ENCODE measurements at regions not wholly inside any gene's neighbourhood (a gene's known extent, or its start where the extent isn't known, plus 50 kb on each side); places are given as distances from the start of the nearest gene placed in this dataset.

DNA sequence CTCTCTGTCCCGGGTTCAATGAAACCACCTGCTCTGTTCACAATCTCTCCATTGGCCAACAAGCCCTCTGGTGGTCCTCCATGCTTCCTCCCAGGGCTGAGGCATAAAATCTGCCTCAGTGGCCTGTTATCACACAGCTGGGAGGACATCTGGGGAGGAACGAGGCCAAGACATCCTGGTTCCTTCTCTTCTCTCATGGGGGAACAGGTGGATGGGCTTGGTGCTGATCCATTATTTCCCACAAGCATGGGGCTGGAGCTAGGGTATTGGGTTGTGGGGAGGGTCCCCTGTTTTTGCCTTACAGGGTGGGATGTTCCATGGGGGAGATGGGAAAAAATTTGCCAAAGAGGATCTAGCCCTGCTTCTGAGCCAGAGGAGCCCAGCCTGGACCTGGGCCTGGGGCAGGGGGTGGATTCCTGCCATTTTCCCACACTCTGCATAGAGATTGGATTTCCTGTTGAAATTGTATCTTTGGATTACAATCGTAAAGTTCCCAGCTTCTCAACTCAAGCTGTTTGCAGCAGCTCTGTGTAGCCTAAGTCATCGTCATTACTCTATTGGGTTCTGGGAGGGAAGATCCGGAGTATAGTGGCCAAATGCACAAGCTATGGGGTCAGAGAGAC lies 124.7 kb downstream of the NAV1 start:
- ChIA-PET CTCF (no interaction called here), POLR2A (no interaction called here)
- in situ Hi-C loops (cut with HindIII; ENCODE audit: low pct_unique_long_range_greater_than_20kb, low sequenced_read_pairs) (no loop called here), intact Hi-C loops (cut with micrococcal nuclease; ENCODE audit: unreplicated experiment) (no loop called here)
- Histone ChIP-seq H3K36me3 (ENCODE audit: control insufficient read depth, insufficient read depth, low read length) (no peaks in the 10 kb centered on the region), H3K27ac (ENCODE audit: low read length) (no peak overlapping the region), H3K4me1 (ENCODE audit: control insufficient read depth, insufficient read depth, low read length) (no peaks in the 10 kb centered on the region), H3K9me3 (ENCODE audit: control insufficient read depth, insufficient read depth, low read depth, low read length) (no peaks in the 10 kb centered on the region), H3K4me3 (ENCODE audit: low read depth in 2 of 2, low read length in 2 of 2) (no peak overlapping the region), H3K27me3 (ENCODE audit: control insufficient read depth, insufficient read depth, low read length) (no peaks in the 10 kb centered on the region)
- TF ChIP-seq, protein P1, sequence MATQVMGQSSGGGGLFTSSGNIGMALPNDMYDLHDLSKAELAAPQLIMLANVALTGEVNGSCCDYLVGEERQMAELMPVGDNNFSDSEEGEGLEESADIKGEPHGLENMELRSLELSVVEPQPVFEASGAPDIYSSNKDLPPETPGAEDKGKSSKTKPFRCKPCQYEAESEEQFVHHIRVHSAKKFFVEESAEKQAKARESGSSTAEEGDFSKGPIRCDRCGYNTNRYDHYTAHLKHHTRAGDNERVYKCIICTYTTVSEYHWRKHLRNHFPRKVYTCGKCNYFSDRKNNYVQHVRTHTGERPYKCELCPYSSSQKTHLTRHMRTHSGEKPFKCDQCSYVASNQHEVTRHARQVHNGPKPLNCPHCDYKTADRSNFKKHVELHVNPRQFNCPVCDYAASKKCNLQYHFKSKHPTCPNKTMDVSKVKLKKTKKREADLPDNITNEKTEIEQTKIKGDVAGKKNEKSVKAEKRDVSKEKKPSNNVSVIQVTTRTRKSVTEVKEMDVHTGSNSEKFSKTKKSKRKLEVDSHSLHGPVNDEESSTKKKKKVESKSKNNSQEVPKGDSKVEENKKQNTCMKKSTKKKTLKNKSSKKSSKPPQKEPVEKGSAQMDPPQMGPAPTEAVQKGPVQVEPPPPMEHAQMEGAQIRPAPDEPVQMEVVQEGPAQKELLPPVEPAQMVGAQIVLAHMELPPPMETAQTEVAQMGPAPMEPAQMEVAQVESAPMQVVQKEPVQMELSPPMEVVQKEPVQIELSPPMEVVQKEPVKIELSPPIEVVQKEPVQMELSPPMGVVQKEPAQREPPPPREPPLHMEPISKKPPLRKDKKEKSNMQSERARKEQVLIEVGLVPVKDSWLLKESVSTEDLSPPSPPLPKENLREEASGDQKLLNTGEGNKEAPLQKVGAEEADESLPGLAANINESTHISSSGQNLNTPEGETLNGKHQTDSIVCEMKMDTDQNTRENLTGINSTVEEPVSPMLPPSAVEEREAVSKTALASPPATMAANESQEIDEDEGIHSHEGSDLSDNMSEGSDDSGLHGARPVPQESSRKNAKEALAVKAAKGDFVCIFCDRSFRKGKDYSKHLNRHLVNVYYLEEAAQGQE (IDR thresholded peaks at IDR 0.05; ENCODE audit: insufficient read depth in 1 of 2, low read depth in 2 of 2, low read length in 1 of 2), result no peak
- TF ChIP-seq TCF7L2 (IDR thresholded peaks at IDR 0.05; ENCODE audit: low read depth, low read length), result no peak
- TF ChIP-seq, protein P2, sequence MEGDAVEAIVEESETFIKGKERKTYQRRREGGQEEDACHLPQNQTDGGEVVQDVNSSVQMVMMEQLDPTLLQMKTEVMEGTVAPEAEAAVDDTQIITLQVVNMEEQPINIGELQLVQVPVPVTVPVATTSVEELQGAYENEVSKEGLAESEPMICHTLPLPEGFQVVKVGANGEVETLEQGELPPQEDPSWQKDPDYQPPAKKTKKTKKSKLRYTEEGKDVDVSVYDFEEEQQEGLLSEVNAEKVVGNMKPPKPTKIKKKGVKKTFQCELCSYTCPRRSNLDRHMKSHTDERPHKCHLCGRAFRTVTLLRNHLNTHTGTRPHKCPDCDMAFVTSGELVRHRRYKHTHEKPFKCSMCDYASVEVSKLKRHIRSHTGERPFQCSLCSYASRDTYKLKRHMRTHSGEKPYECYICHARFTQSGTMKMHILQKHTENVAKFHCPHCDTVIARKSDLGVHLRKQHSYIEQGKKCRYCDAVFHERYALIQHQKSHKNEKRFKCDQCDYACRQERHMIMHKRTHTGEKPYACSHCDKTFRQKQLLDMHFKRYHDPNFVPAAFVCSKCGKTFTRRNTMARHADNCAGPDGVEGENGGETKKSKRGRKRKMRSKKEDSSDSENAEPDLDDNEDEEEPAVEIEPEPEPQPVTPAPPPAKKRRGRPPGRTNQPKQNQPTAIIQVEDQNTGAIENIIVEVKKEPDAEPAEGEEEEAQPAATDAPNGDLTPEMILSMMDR (IDR thresholded peaks at IDR 0.05), result no peak
- no peak for TF ChIP-seq POLR2AphosphoS5 (IDR thresholded peaks at IDR 0.05; ENCODE audit: low read depth, low read length)
- no peak for TF ChIP-seq SIN3A (IDR thresholded peaks at IDR 0.05; ENCODE audit: borderline replicate concordance, insufficient read depth, low read depth, low read length)
- no TSS peak for BruUV-seq (replicated peaks)
- DNase-seq (ENCODE audit: low read depth, low spot score) (no peak), ATAC-seq (no peak)

DNA sequence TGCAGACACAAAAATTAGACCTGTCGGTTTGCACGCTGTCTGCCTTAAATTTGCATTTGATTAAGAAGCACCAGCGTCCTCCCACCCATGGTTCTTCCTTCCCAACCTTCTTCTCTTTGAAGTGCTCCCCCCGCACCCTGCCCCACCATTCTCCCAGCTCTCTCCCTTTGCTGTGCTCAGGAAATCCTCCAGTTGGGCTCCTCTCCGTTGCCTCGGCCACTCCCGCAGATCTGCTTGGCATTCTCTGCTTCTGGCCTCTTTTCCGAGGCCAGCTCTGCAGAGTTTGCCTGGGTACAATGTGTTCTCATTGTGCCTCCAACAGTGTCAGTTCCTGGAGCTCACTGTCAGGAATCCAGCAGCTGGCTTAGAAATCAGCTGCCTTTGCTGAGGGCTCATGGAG lies 126.1 kb downstream of the NAV1 start:
- no peaks in the 10 kb centered on the region for H3K36me3 ChIP-seq (ENCODE audit: control insufficient read depth, insufficient read depth, low read length)
- BruUV-seq (replicated peaks), result no TSS peak
- no peak overlapping the region for H3K27ac ChIP-seq (ENCODE audit: low read length)
- POLR2A ChIA-PET, result interaction anchor here (0.7 kb wide), 1 partner anchor 12 kb away, joined by 6 read pairs; no protein-coding TSS in a partner anchor
- CTCF ChIA-PET, result no interaction called here
- in situ Hi-C loops (cut with HindIII; ENCODE audit: low pct_unique_long_range_greater_than_20kb, low sequenced_read_pairs), result no loop called here
- no peaks in the 10 kb centered on the region for H3K4me1 ChIP-seq (ENCODE audit: control insufficient read depth, insufficient read depth, low read length)
- DNase-seq (ENCODE audit: low read depth, low spot score), result no peak
- H3K27me3 ChIP-seq (ENCODE audit: control insufficient read depth, insufficient read depth, low read length), result no peaks in the 10 kb centered on the region
- H3K9me3 ChIP-seq (ENCODE audit: control insufficient read depth, insufficient read depth, low read depth, low read length), result no peaks in the 10 kb centered on the region
- intact Hi-C loops (cut with micrococcal nuclease; ENCODE audit: unreplicated experiment), result no loop called here
- no peak for ATAC-seq
- no peak for TF ChIP-seq TCF7L2 (IDR thresholded peaks at IDR 0.05; ENCODE audit: low read depth, low read length)
- H3K4me3 ChIP-seq (ENCODE audit: low read depth in 2 of 2, low read length in 2 of 2), result no peak overlapping the region

DNA sequence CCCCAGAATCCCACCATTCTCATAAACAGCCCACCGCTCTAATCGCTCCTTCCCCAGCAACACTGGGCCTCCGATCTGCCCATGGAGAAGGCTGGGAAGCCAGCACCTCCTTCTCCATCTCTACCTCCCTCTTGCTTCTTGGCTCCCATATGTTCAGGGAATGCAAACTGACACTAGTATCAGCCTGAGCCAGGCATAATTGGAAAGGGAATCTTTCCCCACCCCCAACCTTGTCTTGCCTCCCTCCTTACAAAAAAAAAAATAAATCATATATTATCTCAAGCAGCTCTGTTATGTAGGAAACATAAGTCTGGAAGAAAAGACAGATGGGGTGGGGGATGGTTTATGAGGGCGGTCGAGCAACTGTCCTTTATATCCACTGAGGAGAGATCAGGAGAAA lies 127.2 kb downstream of the NAV1 start:
- no peaks in the 10 kb centered on the region for H3K4me1 ChIP-seq (ENCODE audit: control insufficient read depth, insufficient read depth, low read length)
- H3K4me3 ChIP-seq (ENCODE audit: low read depth in 2 of 2, low read length in 2 of 2), result no peak overlapping the region
- H3K36me3 ChIP-seq (ENCODE audit: control insufficient read depth, insufficient read depth, low read length), result no peaks in the 10 kb centered on the region
- ChIA-PET POLR2A (no interaction called here), CTCF (no interaction called here)
- TF ChIP-seq, protein P2 (IDR thresholded peaks at IDR 0.05), result no peak
- TF ChIP-seq TCF7L2 (IDR thresholded peaks at IDR 0.05; ENCODE audit: low read depth, low read length) (no peak), POLR2AphosphoS5 (IDR thresholded peaks at IDR 0.05; ENCODE audit: low read depth, low read length) (no peak), SIN3A (IDR thresholded peaks at IDR 0.05; ENCODE audit: borderline replicate concordance, insufficient read depth, low read depth, low read length) (no peak)
- TF ChIP-seq, protein P1 (IDR thresholded peaks at IDR 0.05; ENCODE audit: insufficient read depth in 1 of 2, low read depth in 2 of 2, low read length in 1 of 2), result no peak
- BruUV-seq (replicated peaks), result no TSS peak
- H3K27me3 ChIP-seq (ENCODE audit: control insufficient read depth, insufficient read depth, low read length), result no peaks in the 10 kb centered on the region
- in situ Hi-C loops (cut with HindIII; ENCODE audit: low pct_unique_long_range_greater_than_20kb, low sequenced_read_pairs), result no loop called here
- intact Hi-C loops (cut with micrococcal nuclease; ENCODE audit: unreplicated experiment), result no loop called here
- no peaks in the 10 kb centered on the region for H3K9me3 ChIP-seq (ENCODE audit: control insufficient read depth, insufficient read depth, low read depth, low read length)
- H3K27ac ChIP-seq (ENCODE audit: low read length), result no peak overlapping the region
- ATAC-seq (no peak), DNase-seq (ENCODE audit: low read depth, low spot score) (no peak)
